ENCODE measurements at regions not wholly inside any gene's neighbourhood (a gene's known extent, or its start where the extent isn't known, plus 50 kb on each side); places are given as distances from the start of the nearest gene placed in this dataset.

DNA sequence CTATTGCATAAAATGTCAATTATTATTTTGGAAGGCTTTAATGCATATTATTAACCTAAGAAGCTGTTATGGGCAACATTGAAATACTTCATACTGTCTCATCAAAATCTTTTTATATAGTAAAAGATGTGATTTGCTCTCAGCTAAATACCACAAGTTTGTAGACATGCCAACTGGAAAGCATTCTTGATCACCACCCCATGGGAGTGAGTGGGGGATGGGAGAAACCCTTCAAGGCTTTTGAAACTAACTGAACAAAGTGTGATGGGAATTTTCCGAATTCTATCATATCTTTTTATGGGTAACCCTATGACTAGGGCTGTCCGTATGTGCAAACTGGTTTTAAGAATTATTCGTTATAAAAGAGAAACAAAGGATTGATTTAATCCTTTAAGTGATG lies 377.3 kb upstream of the JAG1 start:
- DNase-seq, result no peak

DNA sequence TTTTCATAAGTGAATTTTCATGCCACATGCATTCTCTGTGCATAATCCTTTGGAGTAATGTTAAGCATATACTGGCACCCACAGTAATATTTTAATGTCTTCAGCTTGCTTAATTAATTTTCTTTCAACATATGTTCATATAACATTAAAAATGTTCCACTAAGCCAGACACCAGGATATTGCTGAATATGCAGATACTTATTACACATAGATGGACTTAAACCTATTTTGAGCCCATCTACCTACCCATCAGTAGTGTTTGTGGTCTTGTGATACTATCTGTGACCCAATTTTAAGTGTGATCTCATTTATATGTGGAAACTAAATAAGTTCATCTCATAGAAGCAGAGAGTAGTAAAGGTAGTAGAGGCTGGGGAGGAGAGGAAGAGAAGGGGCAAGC lies 379.5 kb upstream of the JAG1 start:
- DNase-seq, result no peak

DNA sequence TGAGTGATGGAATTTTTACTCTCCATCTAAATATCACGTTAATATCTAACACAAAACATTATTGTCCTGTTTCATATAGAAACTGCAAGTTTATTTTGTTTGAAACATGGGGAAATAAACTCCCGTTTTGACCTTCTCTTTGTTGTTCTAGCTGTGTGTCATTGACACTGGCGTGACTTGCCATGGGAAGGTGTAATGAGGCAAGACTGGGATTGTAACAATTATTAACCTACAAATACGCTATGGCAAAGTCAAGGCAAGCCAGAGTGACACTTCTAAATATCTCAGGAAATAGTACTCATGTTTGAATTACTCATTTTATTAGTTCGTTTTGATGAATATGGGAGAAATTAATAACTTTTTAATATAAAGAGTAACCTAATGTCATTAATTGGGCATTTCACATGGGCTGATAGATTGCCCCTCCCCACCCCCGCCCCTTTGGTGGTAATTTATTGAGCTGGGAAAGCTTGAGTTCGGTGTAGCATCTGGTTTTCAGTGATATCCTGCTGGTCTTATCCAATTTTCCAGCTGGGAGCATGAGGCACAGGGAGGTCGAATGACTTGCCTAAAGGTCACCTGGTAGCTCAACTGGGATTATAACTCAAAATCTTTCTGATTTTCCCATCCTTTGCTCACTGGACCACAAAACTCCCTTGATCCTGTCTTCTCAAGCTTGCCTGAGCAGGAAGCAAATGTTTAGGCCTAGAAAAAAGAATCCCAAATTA lies 380.6 kb upstream of the JAG1 start:
- DNase-seq, result no peak

DNA sequence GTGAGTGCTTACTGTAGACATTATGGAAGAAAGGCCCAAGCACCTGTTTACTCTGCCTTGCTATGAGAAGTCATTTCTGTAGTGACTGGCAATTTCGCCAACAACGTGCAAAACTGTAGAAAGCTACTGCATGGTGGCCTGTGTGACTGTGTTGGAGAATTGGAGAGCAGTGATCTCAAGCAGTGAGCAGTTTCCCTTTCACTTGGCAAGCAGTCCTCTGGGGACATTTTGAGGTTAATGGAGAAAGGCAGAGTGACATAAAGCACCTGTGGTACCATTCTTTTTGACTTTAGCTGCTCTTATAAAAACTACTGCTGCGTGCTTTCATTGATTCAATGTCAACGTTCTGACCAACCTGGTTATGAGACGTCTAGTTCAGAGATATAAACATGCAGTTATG lies 382.6 kb upstream of the JAG1 start:
- DNase-seq, result no peak

DNA sequence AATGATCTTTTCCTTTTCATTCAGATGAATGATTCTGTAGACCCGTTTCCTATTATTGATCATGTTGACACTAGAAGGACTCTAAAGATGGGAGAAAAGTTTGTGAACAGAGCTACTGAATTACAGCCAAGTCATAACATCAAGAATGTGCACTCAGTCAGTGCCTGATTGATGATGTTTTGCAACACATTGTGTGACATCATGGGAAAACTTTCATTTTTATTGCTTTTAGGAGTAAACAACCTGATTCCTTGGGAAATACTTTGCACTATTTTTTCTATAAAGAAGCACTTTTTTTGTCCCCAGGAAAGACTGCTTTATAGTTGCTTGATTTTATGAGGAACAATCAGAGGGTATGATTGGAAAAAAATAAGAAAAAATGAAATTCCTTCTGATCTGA lies 383.8 kb upstream of the JAG1 start:
- DNase-seq, result no peak

DNA sequence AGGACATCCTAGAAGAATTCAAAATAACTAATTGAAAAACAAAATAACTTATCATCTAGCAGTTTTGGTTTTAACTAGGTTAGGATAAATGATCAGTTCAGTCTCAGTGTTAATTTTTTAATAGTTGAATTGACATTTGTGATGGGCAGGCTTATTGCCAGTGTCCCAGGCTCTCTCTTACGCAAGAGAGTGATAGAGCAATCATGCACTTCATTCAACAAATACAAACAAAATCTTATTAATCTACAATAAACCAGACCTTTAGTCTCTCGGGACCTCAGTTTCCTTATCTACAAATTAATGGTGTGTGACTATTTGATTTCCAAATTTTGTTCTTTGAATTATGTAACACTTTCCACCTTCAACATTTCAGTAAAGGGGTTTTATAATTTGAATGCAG lies 385.9 kb upstream of the JAG1 start:
- no peak for DNase-seq

DNA sequence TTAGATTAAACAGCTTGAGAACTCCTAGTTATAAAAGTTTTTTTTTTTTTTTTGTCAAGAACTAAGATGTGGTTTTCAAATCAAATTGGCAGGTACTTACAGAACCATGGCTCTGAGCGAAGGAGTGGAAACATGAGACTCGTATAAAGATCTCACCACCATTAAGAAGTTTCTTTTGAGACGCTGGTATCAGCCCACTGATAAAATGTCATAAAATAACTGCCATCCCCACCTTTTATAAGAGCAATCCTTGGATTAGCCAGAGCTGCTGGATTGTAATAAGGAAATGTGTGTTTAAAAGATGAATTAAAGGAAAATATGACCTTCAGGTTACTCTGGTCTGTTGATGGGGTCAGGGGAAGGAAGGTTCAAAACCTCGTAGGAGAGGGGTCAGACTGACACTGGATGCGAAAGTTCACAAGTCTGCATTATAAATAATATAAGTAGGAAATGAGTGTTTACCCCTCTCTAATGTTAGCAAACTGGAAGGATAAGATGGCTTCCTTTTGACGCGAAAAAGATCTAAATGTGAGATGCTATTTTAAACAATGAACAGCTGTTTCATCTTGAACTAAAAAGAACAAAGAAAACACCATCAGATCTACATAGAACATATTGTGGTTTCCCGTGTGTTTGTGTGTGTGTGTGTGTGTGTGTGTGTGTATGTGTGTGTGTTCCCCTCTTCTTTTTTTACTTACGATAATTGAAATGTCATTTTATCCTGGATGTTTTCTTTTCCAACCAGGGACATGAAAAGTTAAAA lies 386.8 kb upstream of the JAG1 start:
- no peak for DNase-seq

DNA sequence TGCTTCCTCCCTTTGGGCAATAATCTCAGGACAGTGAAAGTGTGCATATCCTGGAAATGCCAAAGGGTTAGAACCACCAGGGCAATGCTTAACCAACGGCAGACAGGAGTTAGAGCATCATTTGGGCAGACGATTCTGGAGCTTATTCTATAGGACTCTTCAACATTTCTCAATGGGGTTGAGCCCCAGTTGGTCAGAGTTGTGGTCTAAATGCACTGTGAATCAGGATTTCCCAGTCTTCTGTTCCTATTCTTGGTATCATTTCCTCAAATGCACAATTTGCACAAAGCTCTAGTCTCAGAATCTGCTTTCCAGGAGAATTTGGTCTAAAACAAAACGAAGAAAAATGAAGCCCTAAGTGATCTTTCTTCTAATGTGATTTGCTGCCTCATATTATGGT lies 389.6 kb upstream of the JAG1 start:
- DNase-seq, result peak; percentile 5

DNA sequence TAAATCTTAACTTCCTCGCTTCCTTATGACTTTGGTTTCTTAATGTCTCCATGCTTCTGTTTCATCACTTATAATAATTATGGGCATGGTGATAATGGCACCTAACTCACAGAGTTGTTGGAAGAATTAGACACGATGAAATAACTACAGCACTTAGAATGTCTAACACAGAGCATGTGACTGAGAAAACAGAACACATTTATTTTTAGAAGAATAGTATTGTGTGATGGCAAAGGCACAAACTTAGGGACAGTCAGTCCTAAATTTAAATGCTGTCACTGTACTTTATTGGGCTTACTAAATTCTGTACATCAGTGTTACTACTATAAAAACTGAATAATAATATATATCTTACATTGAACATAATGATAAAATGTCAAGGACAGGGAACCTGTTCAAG lies 391.1 kb upstream of the JAG1 start:
- DNase-seq, result no peak

DNA sequence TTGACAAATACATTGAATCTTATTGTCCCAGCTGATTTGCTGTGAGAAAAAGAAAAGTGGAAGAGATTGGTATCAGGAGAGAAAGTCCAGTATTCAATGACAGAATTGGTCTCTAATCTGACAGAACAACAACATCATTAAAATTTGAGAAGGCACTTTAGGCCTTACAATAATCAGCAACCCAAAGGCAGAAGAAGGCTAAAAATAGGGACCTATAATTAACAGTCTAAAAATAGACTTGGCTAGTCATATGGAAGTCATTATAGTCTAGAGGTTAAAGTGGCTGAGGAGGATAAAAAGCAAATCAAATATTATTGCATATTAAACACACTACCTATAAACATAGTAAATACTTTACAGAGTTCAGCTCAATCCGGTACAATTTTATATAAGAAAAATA lies 393.6 kb upstream of the JAG1 start:
- no peak for DNase-seq

DNA sequence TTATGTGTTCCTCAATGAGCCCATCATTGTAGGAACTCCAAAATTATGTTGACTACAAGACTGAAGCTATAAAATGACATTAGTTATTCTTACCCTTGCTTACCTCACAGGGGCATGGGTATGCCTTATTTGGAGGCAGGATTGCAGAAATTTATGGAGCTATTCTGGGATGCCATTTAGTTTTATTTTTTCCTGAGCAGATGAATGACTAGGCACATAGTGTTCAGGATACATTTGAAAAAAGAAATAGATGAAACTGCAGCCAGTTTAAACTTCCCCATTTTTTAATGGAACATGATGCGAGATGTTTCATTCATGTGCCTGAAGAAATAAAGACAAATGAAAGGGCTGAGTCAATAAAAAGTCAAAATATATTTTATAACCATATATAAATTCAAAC lies 399.2 kb upstream of the JAG1 start:
- DNase-seq, result no peak

DNA sequence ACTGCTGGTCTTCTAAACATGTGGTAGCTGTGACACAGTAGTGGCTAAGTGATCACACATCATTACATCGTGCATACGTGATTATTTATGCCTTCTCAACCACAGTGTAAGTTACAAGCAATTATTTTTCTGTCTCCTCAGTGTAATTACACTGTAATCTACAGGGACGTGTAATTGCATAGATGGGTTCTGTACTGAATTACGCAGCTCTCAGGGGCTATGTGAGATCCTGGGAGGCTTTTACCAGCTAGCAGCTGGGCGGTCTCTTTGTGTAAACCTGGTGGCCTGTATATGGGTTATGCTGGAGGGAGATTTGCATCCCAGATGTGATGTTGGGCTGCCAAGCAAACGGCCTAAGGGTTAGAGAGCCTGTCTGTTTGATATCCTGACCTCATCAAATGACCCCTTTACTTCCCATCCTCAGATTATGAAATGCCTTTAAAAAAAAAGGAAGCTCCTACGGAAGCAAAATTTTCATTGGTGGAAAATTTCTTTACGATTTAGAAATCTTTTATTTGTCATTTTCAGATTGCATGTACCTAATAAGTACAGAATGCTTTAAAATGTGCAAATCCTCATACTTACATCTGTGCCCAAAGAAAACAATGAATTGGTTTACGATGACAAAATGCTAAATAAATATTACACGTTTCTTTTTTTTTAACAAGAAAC lies 402.8 kb upstream of the JAG1 start:
- no peak for DNase-seq

DNA sequence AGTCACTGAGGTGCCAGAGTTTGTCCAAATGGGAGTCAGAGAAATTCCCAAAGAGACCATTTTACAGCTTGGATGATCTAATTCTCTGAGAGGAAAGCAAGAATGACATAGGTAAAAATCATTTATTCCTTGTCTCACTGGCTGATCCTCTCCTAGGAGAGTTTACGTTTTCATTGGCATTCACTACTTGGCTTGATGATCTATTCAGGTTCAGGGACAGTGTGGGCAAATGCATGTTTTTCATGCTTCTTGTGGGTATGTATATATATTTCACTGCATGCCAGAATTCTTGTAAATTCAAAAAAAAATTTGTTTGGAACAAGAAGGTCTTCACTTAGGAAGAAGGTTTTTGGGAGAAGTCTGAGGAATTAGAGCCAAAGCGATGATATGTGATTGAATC lies 403.4 kb upstream of the JAG1 start:
- no peak for DNase-seq

DNA sequence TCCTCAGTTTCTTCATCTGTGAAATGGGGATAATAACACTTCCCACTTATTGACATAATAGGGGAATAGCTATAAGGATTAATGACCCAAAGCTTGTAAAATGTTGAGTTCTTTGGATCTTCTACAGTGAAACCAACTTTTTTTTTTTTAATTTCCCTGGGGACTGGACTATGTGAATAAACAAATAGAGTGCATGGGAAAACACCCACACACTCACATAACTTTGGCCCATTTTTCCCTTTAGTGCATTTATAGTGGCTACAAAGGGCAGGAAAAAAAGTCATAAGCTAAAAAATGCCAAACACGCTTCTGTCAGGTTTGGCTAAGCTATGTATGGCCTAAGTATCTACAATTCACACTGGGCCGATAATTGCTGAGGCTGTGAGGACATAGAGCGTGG lies 406.2 kb upstream of the JAG1 start:
- no peak for DNase-seq

DNA sequence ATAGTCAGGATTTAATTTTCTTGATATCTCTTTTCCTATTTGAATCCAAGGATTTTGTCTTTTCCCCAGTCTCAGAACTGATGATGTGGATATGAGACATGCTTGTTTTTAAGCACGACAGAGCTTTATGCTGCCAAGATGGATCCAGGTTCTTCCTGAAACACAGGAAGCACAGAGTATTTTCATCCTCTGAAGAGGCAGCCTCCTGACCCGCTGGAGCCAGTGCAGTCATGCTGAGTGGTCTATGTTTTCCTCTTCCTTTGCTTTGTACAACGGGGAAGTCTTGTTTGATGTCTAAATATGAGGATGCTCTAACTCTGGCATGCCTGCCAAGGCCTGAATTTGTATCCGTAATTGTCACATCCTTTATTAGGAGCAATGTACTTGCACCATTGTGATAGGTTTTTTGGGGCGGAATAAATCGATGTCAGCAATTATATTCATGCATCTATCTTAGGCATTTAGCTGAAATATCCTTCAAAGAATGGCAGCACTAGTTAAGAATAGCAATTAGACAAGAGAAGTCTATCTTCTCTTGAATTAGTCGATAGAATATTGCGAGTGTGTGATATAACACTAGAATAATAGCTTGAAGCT lies 407.1 kb upstream of the JAG1 start:
- DNase-seq, result no peak

DNA sequence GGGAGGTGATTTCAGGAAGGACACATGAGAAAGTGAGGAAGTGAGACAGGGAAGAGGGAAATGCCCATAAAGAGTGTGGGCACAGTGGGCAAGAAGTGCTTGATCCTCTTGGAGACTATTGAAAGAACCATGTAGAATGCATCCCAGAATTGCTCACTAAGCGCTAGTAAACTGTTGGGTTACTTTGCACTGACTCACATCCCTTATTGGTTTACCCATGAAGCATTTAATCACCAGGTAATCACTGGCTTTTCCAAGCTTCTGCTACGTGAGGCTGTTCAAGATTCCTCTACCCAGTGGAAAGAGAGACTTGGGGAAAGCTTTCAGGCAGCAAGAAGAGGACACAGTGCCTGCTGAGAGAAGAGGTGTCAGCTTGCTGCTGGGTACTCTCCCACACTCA lies 410.0 kb upstream of the JAG1 start:
- DNase-seq, result no peak

DNA sequence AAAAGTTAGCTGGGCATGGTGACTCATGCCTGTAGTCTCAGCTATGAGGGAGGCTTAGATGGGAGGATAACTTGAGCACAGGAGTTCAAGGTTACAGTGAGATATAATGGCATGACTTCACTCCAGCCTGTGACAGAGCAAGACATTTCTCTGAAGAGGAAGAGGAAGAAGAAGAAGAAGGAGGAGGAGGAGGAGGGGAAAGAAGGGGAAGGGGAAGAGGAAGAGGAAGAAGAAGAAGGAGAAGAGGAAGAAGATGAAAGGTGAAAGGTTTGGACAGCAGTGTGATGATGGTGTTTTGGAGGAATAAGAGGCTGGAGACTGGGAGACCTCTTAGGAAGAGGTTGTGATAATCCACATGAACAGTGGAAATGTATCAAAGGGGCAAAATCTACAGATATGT lies 410.7 kb upstream of the JAG1 start:
- DNase-seq, result no peak

DNA sequence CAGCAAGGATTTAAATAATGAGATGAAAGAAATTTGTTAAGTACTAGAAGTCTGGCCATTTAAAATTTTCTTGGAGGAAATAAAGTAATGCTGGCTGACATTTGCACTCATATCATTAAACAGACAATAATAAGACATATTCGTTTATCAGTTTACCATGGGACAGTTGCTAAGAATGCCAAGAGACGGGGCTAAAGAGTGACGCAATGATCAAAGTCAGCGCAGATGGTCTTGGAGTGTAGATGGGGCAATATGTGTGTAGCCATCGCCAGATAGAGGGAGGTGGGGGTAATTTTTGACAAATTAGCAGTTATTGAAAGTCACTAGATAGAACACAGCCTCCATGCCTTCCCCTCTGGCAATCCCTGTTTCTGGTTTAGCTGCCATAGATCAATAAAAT lies 413.2 kb upstream of the JAG1 start:
- DNase-seq, result no peak

DNA sequence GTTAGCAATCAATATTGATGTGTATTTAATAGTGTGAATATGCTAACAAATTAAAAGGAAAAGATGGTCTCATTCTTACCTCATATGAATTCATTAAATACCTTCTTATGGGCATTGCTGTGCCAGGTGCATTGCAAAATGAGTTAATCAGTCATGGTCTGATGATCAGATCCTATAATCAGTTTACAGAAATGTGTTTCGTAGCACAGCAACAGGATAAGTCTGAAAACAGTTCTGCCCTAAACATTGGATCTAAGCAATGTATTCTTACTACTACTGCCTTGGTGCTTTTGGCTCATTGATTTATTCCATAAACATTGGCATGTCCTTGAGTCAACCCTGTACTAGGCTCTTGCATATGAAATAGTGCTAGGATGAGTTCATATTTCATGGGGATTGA lies 417.0 kb upstream of the JAG1 start:
- no peak for DNase-seq

DNA sequence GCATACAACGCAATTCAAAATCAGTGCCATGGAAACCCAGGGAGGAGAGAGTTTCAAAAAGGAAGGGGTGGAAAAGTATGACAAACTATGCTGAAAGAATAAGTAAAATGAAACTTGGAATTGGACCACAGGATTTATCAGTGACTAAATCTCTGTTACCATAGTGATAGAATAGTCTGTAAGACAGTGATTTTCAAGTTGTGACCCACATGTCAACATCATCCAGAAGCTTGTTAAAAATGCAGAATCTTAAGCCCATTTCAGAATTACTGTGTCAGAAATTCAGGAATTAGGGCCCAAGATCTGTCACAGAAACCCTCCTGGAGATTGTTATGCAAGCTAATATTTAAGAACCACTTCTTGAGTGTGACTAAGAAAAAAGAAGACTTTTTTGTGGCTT lies 417.7 kb upstream of the JAG1 start:
- no peak for DNase-seq

DNA sequence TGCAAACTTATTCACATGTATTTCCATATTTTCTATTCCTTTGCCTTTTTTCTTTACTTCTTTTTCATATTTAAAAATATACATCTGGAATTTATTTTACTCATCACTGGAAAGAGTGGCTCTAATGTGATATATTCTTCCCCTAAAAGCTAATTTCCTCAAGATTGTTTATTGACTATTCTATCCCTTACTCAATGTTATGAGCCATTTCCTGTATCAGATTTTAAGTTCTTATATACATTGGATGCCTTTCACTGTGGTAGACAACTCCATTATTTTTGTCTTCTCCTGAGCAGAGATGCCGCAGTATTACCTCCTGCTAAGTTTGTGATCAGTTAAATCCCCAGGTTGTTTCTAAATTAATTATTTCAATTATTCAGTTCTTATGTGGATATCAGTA lies 418.4 kb upstream of the JAG1 start:
- DNase-seq, result no peak

DNA sequence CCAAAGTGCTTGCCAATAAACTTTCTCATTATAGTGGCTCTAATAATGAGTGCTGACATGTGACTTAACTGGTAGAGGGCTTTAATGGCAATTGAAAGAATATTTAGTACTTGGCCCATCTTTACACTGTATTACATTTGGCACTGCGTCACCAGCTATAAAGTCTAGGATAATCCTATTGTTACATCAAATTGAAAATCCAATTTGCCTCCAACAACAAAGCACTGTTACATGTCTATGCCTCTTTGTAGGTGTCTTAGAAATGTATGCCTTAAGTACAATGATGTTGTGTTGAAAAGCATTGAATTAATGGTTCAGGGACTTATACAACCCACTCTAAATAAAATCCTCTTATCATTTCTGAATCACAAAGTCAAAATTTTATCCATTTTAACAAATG lies 420.4 kb upstream of the JAG1 start:
- no peak for DNase-seq

DNA sequence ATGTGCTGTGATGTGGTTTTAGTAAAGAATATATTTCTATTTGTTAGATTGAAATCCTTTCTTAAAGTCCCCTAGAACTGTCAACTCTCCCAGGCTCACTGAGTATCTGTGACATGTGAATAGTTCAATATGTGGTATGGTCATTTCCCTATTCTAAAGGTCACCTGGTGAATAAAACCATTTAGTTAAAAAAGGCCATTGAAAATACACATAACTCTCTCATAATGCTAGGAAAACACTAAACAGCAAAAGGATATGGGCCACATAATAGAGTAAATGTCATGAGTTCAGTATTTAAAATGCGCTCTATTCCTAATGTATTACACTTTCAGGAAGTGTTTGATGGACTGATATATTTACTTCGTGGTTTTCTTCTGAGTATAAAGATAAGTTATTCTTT lies 420.9 kb upstream of the JAG1 start:
- no peak for DNase-seq

DNA sequence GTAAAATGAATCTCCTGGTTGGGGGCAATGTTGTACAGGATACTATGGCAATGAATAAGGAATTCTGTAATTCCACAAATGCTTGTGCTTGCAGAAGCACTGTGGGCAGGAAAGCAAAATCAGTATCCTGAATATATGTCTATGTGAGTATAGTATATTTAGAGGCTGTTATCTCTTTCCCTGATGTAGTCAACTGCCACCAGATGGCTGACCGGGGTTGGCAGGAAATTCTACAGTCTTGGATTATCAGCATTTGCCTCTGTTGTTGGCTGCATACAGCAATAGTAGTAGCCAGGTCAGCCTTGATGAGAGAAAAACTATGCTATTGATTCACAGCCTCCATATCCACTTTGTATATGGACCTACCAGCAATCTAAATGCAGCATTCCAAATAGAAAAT lies 425.1 kb upstream of the JAG1 start:
- DNase-seq, result no peak
